GM13976 (cell line): ENCODE measurements at regions not wholly inside any gene's neighbourhood (a gene's known extent, or its start where the extent isn't known, plus 50 kb on each side); places are given as distances from the start of the nearest gene placed in this dataset.
"Not testable (repeated sequence)": the region's sequence is repeated elsewhere in the genome, so short reads cannot be mapped to it uniquely, and the experiment has no call there.

Experiments used
- DNase-seq: peaks from one replicate; pipeline ENCODE4 v3.0.0; 2012; ENCODE audit warnings: low spot score
- in situ Hi-C: fragments of 300-500 bp; cut with MboI; formaldehyde crosslinking; loops from one replicate; pipeline ENCODE4 v1.12.0; 2022; ENCODE audit warnings: low sequenced_read_pairs, mixed read lengths, inconsistent platforms; ENCODE audit not compliant: unreplicated experiment
- TF ChIP-seq, protein P1 (sequence below): IDR thresholded peaks from 2 replicates; pipeline ENCODE4 v1.5.1; 2012; ENCODE audit warnings: borderline replicate concordance, mild to moderate bottlenecking; ENCODE audit not compliant: insufficient read depth; ENCODE audit errors: extremely low read depth, missing control alignments, control extremely low read depth

GRCh38 chr14:49250109-49250508 lies 336.1 kb downstream of the RPS29 start:
- DNase-seq: no peak
- in situ Hi-C loops: no loop called here
- TF ChIP-seq, protein P1, sequence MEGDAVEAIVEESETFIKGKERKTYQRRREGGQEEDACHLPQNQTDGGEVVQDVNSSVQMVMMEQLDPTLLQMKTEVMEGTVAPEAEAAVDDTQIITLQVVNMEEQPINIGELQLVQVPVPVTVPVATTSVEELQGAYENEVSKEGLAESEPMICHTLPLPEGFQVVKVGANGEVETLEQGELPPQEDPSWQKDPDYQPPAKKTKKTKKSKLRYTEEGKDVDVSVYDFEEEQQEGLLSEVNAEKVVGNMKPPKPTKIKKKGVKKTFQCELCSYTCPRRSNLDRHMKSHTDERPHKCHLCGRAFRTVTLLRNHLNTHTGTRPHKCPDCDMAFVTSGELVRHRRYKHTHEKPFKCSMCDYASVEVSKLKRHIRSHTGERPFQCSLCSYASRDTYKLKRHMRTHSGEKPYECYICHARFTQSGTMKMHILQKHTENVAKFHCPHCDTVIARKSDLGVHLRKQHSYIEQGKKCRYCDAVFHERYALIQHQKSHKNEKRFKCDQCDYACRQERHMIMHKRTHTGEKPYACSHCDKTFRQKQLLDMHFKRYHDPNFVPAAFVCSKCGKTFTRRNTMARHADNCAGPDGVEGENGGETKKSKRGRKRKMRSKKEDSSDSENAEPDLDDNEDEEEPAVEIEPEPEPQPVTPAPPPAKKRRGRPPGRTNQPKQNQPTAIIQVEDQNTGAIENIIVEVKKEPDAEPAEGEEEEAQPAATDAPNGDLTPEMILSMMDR: no peak

DNA sequence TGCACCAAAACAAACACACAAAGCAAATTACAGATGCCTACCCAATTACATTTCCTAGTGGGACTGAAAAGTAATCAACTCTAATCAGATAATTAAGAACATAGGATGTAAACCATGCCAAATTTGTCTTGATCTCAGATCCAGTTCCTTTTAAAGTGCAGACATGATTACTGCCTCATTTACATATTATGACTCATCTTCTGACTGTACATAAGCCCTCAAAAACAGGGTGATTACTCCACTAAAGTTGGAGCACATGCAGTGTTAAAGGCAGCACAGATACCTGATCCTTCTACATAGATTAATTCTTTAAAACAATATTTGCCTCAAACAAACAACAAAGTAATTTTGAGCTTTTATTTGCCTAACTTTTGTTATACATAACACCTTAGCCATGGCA lies 337.2 kb downstream of the RPS29 start:
- in situ Hi-C loops: no loop called here
- no peak for DNase-seq
- TF ChIP-seq, protein P1: no peak

DNA sequence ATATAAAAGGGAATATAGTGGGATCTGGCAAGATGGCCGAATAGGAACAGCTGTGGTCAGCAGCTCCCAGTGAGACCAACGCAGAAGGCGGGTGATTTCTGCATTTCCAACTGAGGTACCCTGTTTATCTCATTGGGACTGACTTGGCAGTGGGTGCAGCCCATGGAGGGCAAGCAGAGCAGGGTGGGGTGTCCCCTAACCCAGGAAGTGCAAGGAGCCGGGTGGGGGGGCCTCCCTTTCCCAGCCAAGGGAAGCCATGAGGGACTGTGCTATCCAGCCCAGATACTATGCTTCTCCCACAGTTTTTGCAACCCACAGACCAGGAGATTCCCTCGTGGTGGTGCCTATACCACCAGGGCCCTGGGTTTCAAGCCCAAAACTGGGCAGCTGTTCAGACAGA lies 342.4 kb downstream of the RPS29 start:
- in situ Hi-C loops, DNase-seq: not testable (repeated sequence)

GRCh38 chr14:49240383-49240782 lies 345.8 kb downstream of the RPS29 start:
- DNase-seq: no peak
- in situ Hi-C loops: no loop called here
- TF ChIP-seq, protein P1: no peak

DNA sequence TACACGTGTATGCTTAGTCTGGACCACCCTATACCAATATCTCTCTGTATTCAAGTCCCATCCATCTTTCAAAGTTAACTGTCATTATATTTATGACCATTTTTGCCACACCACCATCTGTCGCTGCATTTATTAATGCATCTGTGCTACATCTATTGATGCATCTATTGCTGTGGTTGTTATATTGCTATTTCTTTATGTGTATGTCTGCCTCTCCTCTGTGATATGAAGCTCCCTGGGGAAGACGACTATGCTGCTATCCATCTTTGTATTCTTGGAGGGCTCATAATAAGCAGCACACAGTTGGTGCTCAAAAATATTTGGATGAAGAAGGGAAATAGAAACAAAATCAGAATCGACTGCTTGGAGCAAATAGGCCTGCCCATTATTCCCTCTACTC lies 357.6 kb downstream of the RPS29 start:
- no peak for DNase-seq
- in situ Hi-C loops: no loop called here
- TF ChIP-seq, protein P1: no peak

GRCh38 chr14:49221316-49221715 lies 364.9 kb downstream of the RPS29 start:
- in situ Hi-C loops: no loop called here
- TF ChIP-seq, protein P1: no peak
- no peak for DNase-seq

GRCh38 chr14:49220492-49220891 lies 365.7 kb downstream of the RPS29 start:
- in situ Hi-C loops: no loop called here

More at GRCh38 chr14:49220492-49220891, 365.7 kb downstream of the RPS29 start:
- no peak for DNase-seq
- TF ChIP-seq, protein P1: no peak
